HL-60 (cell line): ENCODE measurements at regions not wholly inside any gene's neighbourhood (a gene's known extent, or its start where the extent isn't known, plus 50 kb on each side); places are given as distances from the start of the nearest gene placed in this dataset.

Source experiments
- DNase-seq, 2 experiments: peaks; one replicate each; pipeline ENCODE4 v3.0.0-alpha.2; 2010 to 2020; ENCODE audit warnings: low read depth in 1 of 2, low spot score in 1 of 2
- H3K27ac ChIP-seq: fragments of 250-450 bp; sonication (Bioruptor Pico); replicated peaks from 2 replicates; pipeline ENCODE4 v1.5.1; 2020; ENCODE audit warnings: mild to moderate bottlenecking, moderate library complexity
- H3K27me3 ChIP-seq: fragments of 250-450 bp; sonication (Bioruptor Pico); 2 replicates; pipeline ENCODE4 v1.5.1; 2021; ENCODE audit warnings: mild to moderate bottlenecking, moderate library complexity; ENCODE audit not compliant: insufficient read depth, poor library complexity, severe bottlenecking
- H3K4me3 ChIP-seq: replicated peaks from 2 replicates; pipeline ENCODE4 v1.5.1; 2011; ENCODE audit warnings: mild to moderate bottlenecking, control low read depth, low read length; ENCODE audit not compliant: insufficient read depth
- CTCF ChIP-seq: IDR thresholded peaks from one replicate; pipeline ENCODE4 v1.5.1; 2011; ENCODE audit warnings: low read length, control low read depth, inconsistent platforms; ENCODE audit not compliant: insufficient read depth
- GABPA ChIP-seq: IDR thresholded peaks from 2 replicates; pipeline ENCODE4 v1.6.1; 2012; ENCODE audit warnings: low read depth
- POLR2AphosphoS5 ChIP-seq: IDR thresholded peaks from 2 replicates; pipeline ENCODE4 v1.6.1; 2012; ENCODE audit warnings: low read depth
- SPI1 ChIP-seq: IDR thresholded peaks from 2 replicates; pipeline ENCODE4 v1.6.1; 2012; ENCODE audit warnings: low read depth, mild to moderate bottlenecking, borderline replicate concordance
- TF ChIP-seq, protein P1 (sequence below): IDR thresholded peaks from 2 replicates; pipeline ENCODE4 v1.6.1; 2012; ENCODE audit warnings: low read depth; ENCODE audit not compliant: insufficient replicate concordance

- no peak for DNase-seq
- H3K27me3 ChIP-seq: no peaks in the 10 kb centered on the region
- H3K27ac ChIP-seq: no peak overlapping the region
- no peak overlapping the region for H3K4me3 ChIP-seq
- TF ChIP-seq SPI1 (no peak), CTCF (no peak), POLR2AphosphoS5 (no peak), GABPA (no peak)
- TF ChIP-seq, protein P1, sequence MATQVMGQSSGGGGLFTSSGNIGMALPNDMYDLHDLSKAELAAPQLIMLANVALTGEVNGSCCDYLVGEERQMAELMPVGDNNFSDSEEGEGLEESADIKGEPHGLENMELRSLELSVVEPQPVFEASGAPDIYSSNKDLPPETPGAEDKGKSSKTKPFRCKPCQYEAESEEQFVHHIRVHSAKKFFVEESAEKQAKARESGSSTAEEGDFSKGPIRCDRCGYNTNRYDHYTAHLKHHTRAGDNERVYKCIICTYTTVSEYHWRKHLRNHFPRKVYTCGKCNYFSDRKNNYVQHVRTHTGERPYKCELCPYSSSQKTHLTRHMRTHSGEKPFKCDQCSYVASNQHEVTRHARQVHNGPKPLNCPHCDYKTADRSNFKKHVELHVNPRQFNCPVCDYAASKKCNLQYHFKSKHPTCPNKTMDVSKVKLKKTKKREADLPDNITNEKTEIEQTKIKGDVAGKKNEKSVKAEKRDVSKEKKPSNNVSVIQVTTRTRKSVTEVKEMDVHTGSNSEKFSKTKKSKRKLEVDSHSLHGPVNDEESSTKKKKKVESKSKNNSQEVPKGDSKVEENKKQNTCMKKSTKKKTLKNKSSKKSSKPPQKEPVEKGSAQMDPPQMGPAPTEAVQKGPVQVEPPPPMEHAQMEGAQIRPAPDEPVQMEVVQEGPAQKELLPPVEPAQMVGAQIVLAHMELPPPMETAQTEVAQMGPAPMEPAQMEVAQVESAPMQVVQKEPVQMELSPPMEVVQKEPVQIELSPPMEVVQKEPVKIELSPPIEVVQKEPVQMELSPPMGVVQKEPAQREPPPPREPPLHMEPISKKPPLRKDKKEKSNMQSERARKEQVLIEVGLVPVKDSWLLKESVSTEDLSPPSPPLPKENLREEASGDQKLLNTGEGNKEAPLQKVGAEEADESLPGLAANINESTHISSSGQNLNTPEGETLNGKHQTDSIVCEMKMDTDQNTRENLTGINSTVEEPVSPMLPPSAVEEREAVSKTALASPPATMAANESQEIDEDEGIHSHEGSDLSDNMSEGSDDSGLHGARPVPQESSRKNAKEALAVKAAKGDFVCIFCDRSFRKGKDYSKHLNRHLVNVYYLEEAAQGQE: no peak
Measured at GRCh38 chr18:68301441-68301840, 413.5 kb downstream of the TMX3 start.

DNA sequence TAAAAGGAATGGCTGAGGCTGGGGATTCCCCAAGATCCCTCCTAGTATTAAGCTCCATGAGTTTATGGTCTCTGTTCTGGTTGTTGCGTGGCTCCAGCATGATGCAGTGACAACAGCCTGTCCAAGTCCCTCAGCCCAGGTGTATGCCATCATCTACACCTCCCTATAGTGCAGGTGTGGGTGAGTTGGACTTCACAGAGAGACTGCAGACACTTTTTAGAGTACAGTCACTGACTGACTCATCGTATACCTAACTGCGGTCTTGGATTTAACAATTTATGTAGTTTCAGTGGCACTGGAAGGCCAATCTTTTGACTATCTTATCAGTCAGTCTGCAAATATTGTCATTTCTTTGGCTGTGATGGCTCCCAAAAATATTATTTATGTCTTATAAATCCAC, 415.0 kb downstream of the TMX3 start:
- DNase-seq: no peak
- Histone ChIP-seq H3K4me3 (no peak overlapping the region), H3K27ac (no peak overlapping the region), H3K27me3 (no peaks in the 10 kb centered on the region)
- TF ChIP-seq SPI1: no peak
- no peak for TF ChIP-seq GABPA
- TF ChIP-seq CTCF: no peak
- no peak for TF ChIP-seq POLR2AphosphoS5
- TF ChIP-seq, protein P1: no peak

- Histone ChIP-seq H3K27me3 (no peaks in the 10 kb centered on the region), H3K27ac (no peak overlapping the region), H3K4me3 (no peak overlapping the region)
- no peak for TF ChIP-seq GABPA
- no peak for TF ChIP-seq CTCF
- TF ChIP-seq SPI1: no peak
- TF ChIP-seq, protein P1: no peak
- TF ChIP-seq POLR2AphosphoS5: no peak
- DNase-seq: no peak
Measured at GRCh38 chr18:68298330-68298729, 416.6 kb downstream of the TMX3 start.
